GM12878 (cell line): ENCODE measurements at regions not wholly inside any gene's neighbourhood (a gene's known extent, or its start where the extent isn't known, plus 50 kb on each side); places are given as distances from the start of the nearest gene placed in this dataset.

Experiments used
- ATAC-seq: fragments of 200-7000 bp; cut with Tn5 transposase; 3 replicates; pipeline ENCODE4 v1.9.1; 2020; ENCODE audit warnings: mild to moderate bottlenecking, moderate library complexity
- BruUV-seq: library from RNA; stranded (reverse); fragments of 400-500 nt; replicated peaks from 2 replicates; lab custom pipeline; 2021; lab: Mats Ljungman, UMichigan
- CTCF ChIA-PET: fragments of 300-600 bp; sonication (Branson Sonifier 250); formaldehyde crosslinking; extraction: SDS; loops from one replicate; lab custom pipeline; 2021; ENCODE audit warnings: inconsistent platforms; lab: Yijun Ruan, JAX
- POLR2A ChIA-PET: fragments of 350-600 bp; formaldehyde crosslinking; extraction: SDS; loops from one replicate; lab custom pipeline; 2021; ENCODE audit warnings: inconsistent platforms; lab: Charles Lee
- RAD21 ChIA-PET: fragments of 300-600 bp; sonication (Branson Sonifier 250); formaldehyde crosslinking; loops from one replicate; lab custom pipeline; 2023; ENCODE audit warnings: antibody characterized with exemption; ENCODE audit not compliant: unreplicated experiment; lab: Charles Lee
- SMC1A ChIA-PET: fragments of 300-600 bp; sonication (Branson Sonifier 250); formaldehyde crosslinking; loops from one replicate; lab custom pipeline; 2023; ENCODE audit not compliant: unreplicated experiment, uncharacterized antibody; lab: Charles Lee
- DNase-seq: peaks from one replicate; pipeline ENCODE4 v3.0.0-alpha.2; 2011; ENCODE audit warnings: low read depth, low spot score
- FAIRE-seq: peaks from 3 replicates; lab custom pipeline; 2011; peaks lifted over from hg19 to GRCh38; lab: Jason Lieb, UNC
- H2AFZ ChIP-seq: 2 replicates; pipeline ENCODE4 v1.6.0; 2011; ENCODE audit warnings: low read depth, low read length, control low read depth; ENCODE audit not compliant: control insufficient read depth
- H3K27ac ChIP-seq: 2 replicates; pipeline ENCODE4 v1.5.1; 2011; ENCODE audit warnings: control low read depth; ENCODE audit not compliant: control insufficient read depth, insufficient read depth
- H3K27me3 ChIP-seq, 2 experiments: replicated peaks in 1 of 2; 2 replicates each; pipeline versions ENCODE4 v1.6.0 to v1.6.1; 2011; ENCODE audit warnings: low read length in 1 of 2; ENCODE audit not compliant: control insufficient read depth in 2 of 2, insufficient read depth in 2 of 2
- H3K36me3 ChIP-seq, 2 experiments: 2 replicates each; pipeline ENCODE4 v1.5.1; 2011; ENCODE audit warnings: low read length in 1 of 2; ENCODE audit not compliant: control insufficient read depth in 2 of 2, insufficient read depth in 2 of 2
- H3K4me1 ChIP-seq: 2 replicates; pipeline ENCODE4 v1.6.1; 2011; ENCODE audit warnings: mild to moderate bottlenecking, low read length, moderate library complexity, mixed read lengths; ENCODE audit not compliant: control insufficient read depth, insufficient read depth
- H3K4me2 ChIP-seq: 2 replicates; pipeline ENCODE4 v1.6.0; 2011; ENCODE audit warnings: control low read depth; ENCODE audit not compliant: control insufficient read depth, insufficient read depth
- H3K4me3 ChIP-seq: fragments of 200-600 bp; sonication (generic); 2 replicates; pipeline ENCODE4 v1.5.1; 2016
- H3K79me2 ChIP-seq: 2 replicates; pipeline ENCODE4 v1.6.0; 2011; ENCODE audit warnings: low read length; ENCODE audit not compliant: control insufficient read depth, insufficient read depth
- H3K9ac ChIP-seq: 2 replicates; pipeline ENCODE4 v1.8.0; 2011; ENCODE audit warnings: low read length, control low read depth, mixed read lengths; ENCODE audit not compliant: control insufficient read depth, insufficient read depth
- H3K9me3 ChIP-seq: replicated peaks from 3 replicates; pipeline ENCODE4 v1.5.1; 2011; ENCODE audit warnings: mild to moderate bottlenecking, low read length; ENCODE audit not compliant: control insufficient read depth, insufficient read depth
- H4K20me1 ChIP-seq: 2 replicates; pipeline ENCODE4 v1.6.0; 2011; ENCODE audit not compliant: control insufficient read depth, insufficient read depth
- CEBPB ChIP-seq, 2 experiments: fragments of 150-350 bp in 1 of 2; IDR thresholded peaks; 2 replicates each; pipeline ENCODE4 v1.6.1; 2012 to 2014; ENCODE audit warnings: low read depth in 2 of 2, low read length in 2 of 2, borderline replicate concordance in 1 of 2, inconsistent platforms in 1 of 2
- DPF2 ChIP-seq: fragments of 450-650 bp; IDR thresholded peaks from 2 replicates; pipeline ENCODE4 v1.6.1; 2017; ENCODE audit warnings: mild to moderate bottlenecking
- ETV6 ChIP-seq, 2 experiments: fragments of 450-650 bp in 1 of 2; IDR thresholded peaks in 1 of 2; conservative IDR thresholded peaks in 1 of 2; 2 replicates each; pipeline ENCODE4 v1.6.1; 2014; ENCODE audit warnings: antibody characterized with exemption in 1 of 2, borderline replicate concordance in 1 of 2, low read depth in 1 of 2, mild to moderate bottlenecking in 1 of 2, moderate library complexity in 1 of 2
- MTA2 ChIP-seq: fragments of 450-650 bp; IDR thresholded peaks from 2 replicates; pipeline ENCODE4 v1.6.1; 2016; ENCODE audit warnings: low read depth, mild to moderate bottlenecking, moderate library complexity
- MTA3 ChIP-seq: IDR thresholded peaks from 2 replicates; pipeline ENCODE4 v1.6.1; 2012; ENCODE audit warnings: low read length, inconsistent platforms, borderline replicate concordance
- RAD51 ChIP-seq: fragments of 450-650 bp; IDR thresholded peaks from 2 replicates; pipeline ENCODE4 v1.6.1; 2016; ENCODE audit warnings: moderate library complexity, mild to moderate bottlenecking, inconsistent platforms
- RELA ChIP-seq: fragments of 450-650 bp; IDR thresholded peaks from 2 replicates; pipeline ENCODE4 v1.8.0; 2014; ENCODE audit warnings: borderline replicate concordance; ENCODE audit not compliant: partially characterized antibody
- SMARCA5 ChIP-seq: fragments of 450-650 bp; IDR thresholded peaks from 2 replicates; pipeline ENCODE4 v1.6.1; 2017; ENCODE audit warnings: mild to moderate bottlenecking
- SMC3 ChIP-seq: IDR thresholded peaks from 2 replicates; pipeline ENCODE4 v1.6.1; 2011; ENCODE audit warnings: low read length, improper control_type of control experiment, borderline replicate concordance
- TCF12 ChIP-seq: IDR thresholded peaks from 2 replicates; pipeline ENCODE4 v1.6.1; 2011; ENCODE audit warnings: low read depth, mild to moderate bottlenecking, low read length
- YY1 ChIP-seq: IDR thresholded peaks from 2 replicates; pipeline ENCODE4 v1.6.1; 2011; ENCODE audit warnings: low read depth, mild to moderate bottlenecking, low read length
- ZBTB11 ChIP-seq: fragments of 450-650 bp; formaldehyde crosslinking; IDR thresholded peaks from 2 replicates; pipeline ENCODE4 v1.5.0; 2022; ENCODE audit warnings: mild to moderate bottlenecking, missing genetic modification characterization
- ZNF217 ChIP-seq: fragments of 450-650 bp; IDR thresholded peaks from 2 replicates; pipeline ENCODE4 v1.6.1; 2017; ENCODE audit warnings: antibody characterized with exemption, mild to moderate bottlenecking
- ZNF24 ChIP-seq: fragments of 450-650 bp; IDR thresholded peaks from 2 replicates; pipeline ENCODE4 v1.6.1; 2017; ENCODE audit warnings: antibody characterized with exemption, mild to moderate bottlenecking
- in situ Hi-C: fragments of 300-500 bp; cut with MboI; formaldehyde crosslinking; loops from 9 replicates; pipeline ENCODE4 v1.14.3; 2018; ENCODE audit warnings: mixed read lengths
- intact Hi-C: fragments of 100-400 bp; cut with micrococcal nuclease; formaldehyde crosslinking; loops from one replicate; pipeline ENCODE4 v1.14.2; 2022; ENCODE audit not compliant: unreplicated experiment

- SMC1A ChIA-PET, result interaction anchor here (1.3 kb wide), 1 partner anchor 17 kb away, joined by 3 read pairs; no protein-coding TSS in a partner anchor
- DNase-seq, result no peak
- H3K9me3 ChIP-seq, result no peaks in the 10 kb centered on the region
- no peaks in the 10 kb centered on the region for H4K20me1 ChIP-seq
- no peaks in the 10 kb centered on the region for H3K27me3 ChIP-seq
- no peak overlapping the region for H3K4me2 ChIP-seq
- H3K79me2 ChIP-seq, result no peaks in the 10 kb centered on the region
- no peak overlapping the region for H2AFZ ChIP-seq
- no peak overlapping the region for H3K4me3 ChIP-seq
- H3K27ac ChIP-seq, result no peak overlapping the region
- RAD21 ChIA-PET, result no interaction called here
- no peak overlapping the region for H3K9ac ChIP-seq
- ATAC-seq, result no peak
- no peaks in the 10 kb centered on the region for H3K4me1 ChIP-seq
- POLR2A ChIA-PET, result no interaction called here
- no peaks in the 10 kb centered on the region for H3K36me3 ChIP-seq
- in situ Hi-C loops, result no loop called here
- no TSS peak for BruUV-seq
- TF ChIP-seq TCF12, result no peak
- no peak for TF ChIP-seq RELA
- TF ChIP-seq ZNF217, result no peak
- no peak for TF ChIP-seq ETV6 (conservative IDR thresholded peaks at IDR 0.05 in 1 of 2, IDR thresholded peaks at IDR 0.05 in 1 of 2; ENCODE audit: borderline replicate concordance in 1 of 2, low read depth in 1 of 2)
- no peak for TF ChIP-seq SMC3
- TF ChIP-seq YY1, result no peak
- no peak for TF ChIP-seq CEBPB (IDR thresholded peaks at IDR 0.05; ENCODE audit: borderline replicate concordance in 1 of 2, low read depth in 2 of 2, low read length in 2 of 2)
- no peak for TF ChIP-seq ZBTB11
- TF ChIP-seq RAD51, result no peak
- no peak for TF ChIP-seq SMARCA5
- no peak for TF ChIP-seq ZNF24
- TF ChIP-seq MTA2, result no peak
- no peak for TF ChIP-seq DPF2
- TF ChIP-seq MTA3, result no peak
- TF ChIP-seq, all 136 proteins: peak for 0
- CTCF ChIA-PET, result no interaction called here
- intact Hi-C loops, result no loop called here
- FAIRE-seq, result no peak
These were observed 77.6 kb upstream of the FAM216B start for GRCh38 chr13:42703740-42704139.
